ENCODE measurements at regions not wholly inside any gene's neighbourhood (a gene's known extent, or its start where the extent isn't known, plus 50 kb on each side); places are given as distances from the start of the nearest gene placed in this dataset.
A peak's percentile ranks its signal among the peaks of the same experiment; 100 is the strongest.

DNA sequence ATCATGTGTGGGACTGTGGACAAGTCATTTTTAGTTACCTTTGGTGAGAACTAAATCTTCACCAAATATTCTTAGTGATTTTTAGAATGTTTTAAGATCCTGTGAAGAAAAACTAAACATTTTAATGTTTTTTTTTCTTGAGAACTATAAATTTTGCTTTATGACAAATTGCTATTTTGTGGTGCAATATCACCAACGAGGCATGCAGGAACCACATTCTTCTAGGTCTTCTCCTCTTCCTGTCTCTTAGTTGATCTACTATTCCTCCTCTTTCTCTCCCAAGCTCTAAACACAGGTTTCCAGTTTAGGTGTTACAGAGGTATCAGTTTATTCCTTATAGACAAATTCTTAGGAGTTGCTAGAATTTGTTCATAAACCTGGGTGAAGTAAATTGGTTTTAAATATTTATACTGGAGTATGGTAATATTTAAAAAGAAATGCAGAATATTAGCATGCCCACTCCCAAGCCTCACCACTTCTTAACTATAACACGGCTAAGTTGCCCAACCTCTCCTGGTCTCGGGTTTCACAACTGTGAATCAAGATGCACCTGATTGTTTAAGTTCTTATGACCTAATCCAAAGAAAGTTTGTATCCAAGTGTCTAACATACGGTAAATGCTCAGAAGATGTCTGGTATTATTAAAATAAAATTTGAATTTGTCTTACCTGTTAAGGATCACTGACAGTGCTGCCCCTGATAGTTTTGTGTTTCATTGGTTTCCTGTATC, 56.5 kb upstream of the CLNK start:
- ATAC-seq (ENCODE audit: low read depth), result no peak
- intact Hi-C loops (cut with micrococcal nuclease), result no loop called here
- no peak overlapping the region for H3K9ac ChIP-seq (ENCODE audit: low read depth, low read length)

More for the DNA sequence above, 56.5 kb upstream of the CLNK start:
- BruUV-seq (replicated peaks), result no TSS peak
- peak; percentile 17 for DNase-seq
- H3K4ac ChIP-seq (ENCODE audit: low read depth, low read length), result no peak overlapping the region
- H4K8ac ChIP-seq (ENCODE audit: low read depth in 2 of 2, low read length in 2 of 2), result no peak overlapping the region
- no peak overlapping the region for H4K5ac ChIP-seq (ENCODE audit: low read depth, low read length)
- no peak overlapping the region for H2AK9ac ChIP-seq (replicated peaks; ENCODE audit: low read depth, low read length, poor library complexity)
- H2BK120ac ChIP-seq (ENCODE audit: low read depth, low read length), result no peak overlapping the region
- H4K20me1 ChIP-seq (ENCODE audit: insufficient read depth, low read length), result no peaks in the 10 kb centered on the region
- H3K9me1 ChIP-seq (ENCODE audit: insufficient read depth, low read length), result no peaks in the 10 kb centered on the region
- WGBS, 2 experiments (ENCODE audit: extremely low coverage in 2 of 2, insufficient read length in 1 of 2), result no CpG with 5 or more reads among the region's 4 CpGs
- H3K4me1 ChIP-seq (ENCODE audit: control insufficient read depth, insufficient read depth, low read length), result peaks cover 4% of the 10 kb centered on the region; the same call in 1 of the 2 replicates
- dilution Hi-C loops (cut with HindIII; ENCODE audit: low sequenced_read_pairs, unreplicated experiment) (no loop called here), in situ Hi-C loops (cut with MboI; ENCODE audit: low sequenced_read_pairs) (no loop called here)
- no peak overlapping the region for H4K91ac ChIP-seq (ENCODE audit: insufficient read depth, low read depth, low read length)
- H2BK15ac ChIP-seq (ENCODE audit: low read depth, low read length), result no peak overlapping the region
- no peak overlapping the region for H3K27ac ChIP-seq (ENCODE audit: insufficient read depth, low read length)
- H3K23ac ChIP-seq (ENCODE audit: low read depth, low read length), result no peak overlapping the region
- TF ChIP-seq CHD1 (IDR thresholded peaks at IDR 0.05; ENCODE audit: low read depth, low read length) (no peak), CEBPB (IDR thresholded peaks at IDR 0.05; ENCODE audit: low read depth, low read length) (0 out of 2 replicates have a peak, but pooled peaks have one; percentile 10)
- H3K9me3 ChIP-seq (ENCODE audit: control insufficient read depth, insufficient read depth, low read length), result no peaks in the 10 kb centered on the region
- no peak overlapping the region for H3K4me2 ChIP-seq (ENCODE audit: low read depth, low read length)
- H3K14ac ChIP-seq (replicated peaks; ENCODE audit: low read depth, low read length), result no peak overlapping the region
- no peak overlapping the region for H2AFZ ChIP-seq (replicated peaks; ENCODE audit: low read length, poor library complexity)
- no peak overlapping the region for H3K56ac ChIP-seq (ENCODE audit: extremely low read depth, insufficient read depth, low read length)
- no peaks in the 10 kb centered on the region; the same call in 1 of the 2 replicates for H3K27me3 ChIP-seq (ENCODE audit: control insufficient read depth, insufficient read depth, low read length)
- H2AK5ac ChIP-seq (ENCODE audit: low read depth, low read length), result no peak overlapping the region
- no peak overlapping the region for H2BK5ac ChIP-seq (ENCODE audit: low read depth, low read length, poor library complexity, severe bottlenecking)
- no peaks in the 10 kb centered on the region for H3K36me3 ChIP-seq (ENCODE audit: control insufficient read depth, insufficient read depth, low read length)
- no peak overlapping the region for H2BK20ac ChIP-seq (ENCODE audit: low read depth, low read length)
- H3K18ac ChIP-seq (ENCODE audit: low read depth, low read length), result no peak overlapping the region
- POLR2A ChIA-PET (ENCODE audit: unreplicated experiment), result no interaction called here
- H3K4me3 ChIP-seq (ENCODE audit: insufficient read depth, low read depth, low read length), result no peak overlapping the region
- H3K79me1 ChIP-seq (ENCODE audit: low read depth in 1 of 2, low read length in 2 of 2), result no peaks in the 10 kb centered on the region
- CTCF ChIA-PET, result no interaction called here

Measured in IMR-90 (cell line).